Left lung (tissue), 4 donors: ENCODE measurements at regions not wholly inside any gene's neighbourhood (a gene's known extent, or its start where the extent isn't known, plus 50 kb on each side); places are given as distances from the start of the nearest gene placed in this dataset.

Experiments
- ATAC-seq: fragments of 200-7000 bp; cut with Tn5 transposase; one replicate; pipeline ENCODE4 v1.9.1; 2020; ENCODE audit warnings: moderate library complexity
- DNase-seq, 4 donors: peaks; one replicate each; pipeline ENCODE4 v3.0.0-alpha.2; 2013 to 2020
- H3K27ac ChIP-seq, 2 donors: fragments of 200-600 bp; sonication (generic) in 1 of 2; one replicate each; pipeline versions ENCODE4 v1.5.0 to v1.8.0; 2020 to 2021
- H3K27me3 ChIP-seq, 2 donors: fragments of 200-600 bp; sonication (generic) in 1 of 2; one replicate each; pipeline versions ENCODE4 v1.5.0 to v1.8.0; 2020 to 2021
- H3K36me3 ChIP-seq, 2 donors: fragments of 200-600 bp; sonication (generic) in 1 of 2; one replicate each; pipeline versions ENCODE4 v1.5.0 to v1.8.0; 2020 to 2021
- H3K4me1 ChIP-seq, 2 donors: fragments of 200-600 bp; one replicate each; pipeline ENCODE4 v1.8.0; 2021
- H3K4me3 ChIP-seq, 2 donors: fragments of 200-600 bp; sonication (generic) in 1 of 2; one replicate each; pipeline versions ENCODE4 v1.5.0 to v1.8.0; 2020 to 2021; ENCODE audit warnings: mild to moderate bottlenecking in 1 of 2
- H3K9me3 ChIP-seq, 2 donors: fragments of 200-600 bp; sonication (generic) in 1 of 2; one replicate each; pipeline versions ENCODE4 v1.5.0 to v1.8.0; 2020 to 2021
- CTCF ChIP-seq, 2 donors: fragments of 200-600 bp; sonication (generic) in 1 of 2; IDR thresholded peaks; one replicate each; pipeline versions ENCODE4 v1.5.0 to v1.8.0; 2021; ENCODE audit warnings: antibody characterized with exemption in 2 of 2
- intact Hi-C, 2 donors: fragments of 100-400 bp; cut with DNase I; formaldehyde crosslinking; loops; one replicate each; pipeline versions ENCODE4 v1.11.2 to v1.14.2; 2022
- donor health status: DM: no; HTN: yes; CAD: no.
- donor health status: DM: no; HTN: no; CAD: no.

- Histone ChIP-seq H3K9me3 (no peaks in the 10 kb centered on the region), H3K4me3 (no peak overlapping the region), H3K4me1 (no peaks in the 10 kb centered on the region), H3K36me3 (no peaks in the 10 kb centered on the region), H3K27ac (no peak overlapping the region), H3K27me3 (peaks cover 14 to 92% of the 10 kb centered on the region in 2 donors)
- DNase-seq (no peak), ATAC-seq (no peak)
- intact Hi-C loops: no loop called here
- TF ChIP-seq CTCF (IDR thresholded peaks at IDR 0.05): no peak
Observed at GRCh38 chr16:73546341-73546845, 498.5 kb upstream of the ZFHX3 start.

GRCh38 chr16:73545755-73546154 lies 497.8 kb upstream of the ZFHX3 start:
- no peak overlapping the region for H3K27ac ChIP-seq
- no peak for TF ChIP-seq CTCF (IDR thresholded peaks at IDR 0.05)
- no peak overlapping the region for H3K4me3 ChIP-seq
- H3K9me3 ChIP-seq: no peaks in the 10 kb centered on the region
- peaks cover 14 to 88% of the 10 kb centered on the region in 2 donors for H3K27me3 ChIP-seq
- intact Hi-C loops: no loop called here
- no peaks in the 10 kb centered on the region for H3K36me3 ChIP-seq
- H3K4me1 ChIP-seq: no peaks in the 10 kb centered on the region
- DNase-seq (no peak), ATAC-seq (no peak)

GRCh38 chr16:73545290-73545689 lies 497.4 kb upstream of the ZFHX3 start:
- H3K4me1 ChIP-seq: no peaks in the 10 kb centered on the region
- DNase-seq: no peak
- no peak for ATAC-seq

GRCh38 chr16:73544826-73545225 lies 496.9 kb upstream of the ZFHX3 start:
- no peaks in the 10 kb centered on the region for H3K36me3 ChIP-seq
- intact Hi-C loops: no loop called here
- DNase-seq (no peak), ATAC-seq (no peak)
- no peaks in the 10 kb centered on the region for H3K9me3 ChIP-seq
- no peak overlapping the region for H3K27ac ChIP-seq
- TF ChIP-seq CTCF (IDR thresholded peaks at IDR 0.05): no peak
- H3K27me3 ChIP-seq: peaks cover 14 to 79% of the 10 kb centered on the region in 2 donors
- H3K4me3 ChIP-seq: no peak overlapping the region
- H3K4me1 ChIP-seq: no peaks in the 10 kb centered on the region

More at GRCh38 chr16:73545290-73545689, 497.4 kb upstream of the ZFHX3 start:
- no peak overlapping the region for H3K27ac ChIP-seq
- intact Hi-C loops: no loop called here
- H3K27me3 ChIP-seq: peaks cover 14 to 84% of the 10 kb centered on the region in 2 donors
- no peak overlapping the region for H3K4me3 ChIP-seq
- no peaks in the 10 kb centered on the region for H3K9me3 ChIP-seq
- no peak for TF ChIP-seq CTCF (IDR thresholded peaks at IDR 0.05)
- no peaks in the 10 kb centered on the region for H3K36me3 ChIP-seq

- ATAC-seq: no peak
- H3K4me3 ChIP-seq: no peak overlapping the region
- no peak overlapping the region for H3K27ac ChIP-seq
- no peak for TF ChIP-seq CTCF (IDR thresholded peaks at IDR 0.05)
- H3K9me3 ChIP-seq: no peaks in the 10 kb centered on the region
- peaks cover 11 to 72% of the 10 kb centered on the region in 2 donors for H3K27me3 ChIP-seq
- no peak for DNase-seq
- H3K4me1 ChIP-seq: no peaks in the 10 kb centered on the region
- intact Hi-C loops: no loop called here
- no peaks in the 10 kb centered on the region for H3K36me3 ChIP-seq
Observed at GRCh38 chr16:73543970-73544599, 496.2 kb upstream of the ZFHX3 start.
